Stimulated activated CD8-positive, alpha-beta memory T cell treated with anti-CD3 and anti-CD28 coated beads, Interleukin-4, amount 100 ng/mL, for 24 hours (primary cell): ENCODE measurements at regions not wholly inside any gene's neighbourhood (a gene's known extent, or its start where the extent isn't known, plus 50 kb on each side); places are given as distances from the start of the nearest gene placed in this dataset.
"Not testable (repeated sequence)": the region's sequence is repeated elsewhere in the genome, so short reads cannot be mapped to it uniquely, and the experiment has no call there.

Experiments
- DNase-seq: peaks from one replicate; pipeline ENCODE4 v3.0.0-alpha.2; 2020; ENCODE audit warnings: low read depth

DNA sequence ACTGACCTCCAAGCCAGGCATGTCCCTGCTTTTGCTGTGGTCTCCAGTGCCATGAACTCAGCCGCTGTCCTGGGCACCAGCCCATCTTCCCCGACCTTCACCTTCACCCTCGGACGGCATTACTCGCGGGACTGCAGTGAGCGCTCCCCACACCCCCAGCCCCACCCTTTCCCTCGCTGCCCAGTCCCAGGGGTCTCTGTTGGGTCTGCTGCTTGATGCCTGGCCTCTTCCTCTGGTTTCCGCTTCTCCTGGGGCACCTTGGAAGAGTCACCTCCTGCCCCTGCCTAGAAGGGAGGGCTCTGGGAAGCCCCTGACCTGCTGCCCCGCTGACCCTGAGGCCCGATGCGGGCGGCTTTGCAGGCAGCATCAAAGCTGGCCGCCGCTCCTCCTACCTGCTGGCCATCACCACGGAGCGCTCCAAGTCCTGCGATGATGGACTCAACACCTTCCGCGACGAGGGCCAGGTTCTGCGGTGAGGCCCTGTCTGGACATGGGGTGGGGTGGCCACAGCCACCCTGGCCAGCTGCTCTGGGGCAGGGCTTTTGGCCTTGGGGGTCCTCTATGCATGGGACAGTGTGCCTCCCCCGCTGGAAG, 102.3 kb downstream of the ZNF267 start:
- DNase-seq: not testable (repeated sequence)

DNA sequence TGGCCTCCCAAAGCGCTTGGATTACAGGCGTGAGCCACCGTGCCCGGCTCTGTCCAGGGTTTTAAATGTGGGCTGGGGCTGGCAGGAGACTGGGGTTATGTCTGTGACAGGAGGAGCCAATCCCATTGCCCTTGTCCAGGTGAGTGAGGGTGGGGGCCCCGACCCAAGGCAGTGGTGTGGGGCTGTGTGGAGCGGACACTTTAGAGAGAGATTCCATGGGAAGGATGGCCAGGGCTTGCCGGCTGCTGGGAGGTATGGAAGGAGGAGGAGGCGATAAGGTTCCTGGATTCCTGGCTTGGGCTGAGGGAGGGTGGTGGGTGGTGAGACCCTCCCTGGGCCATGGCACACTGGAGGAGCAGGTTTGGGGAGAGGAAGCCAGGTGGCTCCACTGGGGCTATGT, 104.9 kb downstream of the ZNF267 start:
- not testable (repeated sequence) for DNase-seq

DNA sequence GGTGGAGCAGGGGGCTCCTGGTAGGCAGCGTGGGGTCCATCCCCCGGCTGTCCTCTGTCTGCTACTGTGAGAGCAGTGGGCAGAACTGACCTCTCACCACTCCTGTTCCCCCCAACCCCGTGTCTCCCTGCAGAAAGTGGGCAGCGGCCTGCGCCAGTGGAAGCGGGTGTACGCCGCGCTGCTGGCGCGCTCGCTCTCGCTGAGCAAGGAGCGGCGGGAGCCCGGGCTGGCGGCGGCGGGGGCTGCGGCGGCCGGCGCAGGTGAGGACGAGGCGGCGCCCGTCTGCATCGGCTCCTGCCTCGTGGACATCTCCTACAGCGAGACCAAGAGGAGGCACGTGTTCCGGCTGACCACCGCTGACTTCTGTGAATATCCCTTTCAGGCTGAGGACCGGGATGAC, 108.1 kb downstream of the ZNF267 start:
- DNase-seq: not testable (repeated sequence)

DNA sequence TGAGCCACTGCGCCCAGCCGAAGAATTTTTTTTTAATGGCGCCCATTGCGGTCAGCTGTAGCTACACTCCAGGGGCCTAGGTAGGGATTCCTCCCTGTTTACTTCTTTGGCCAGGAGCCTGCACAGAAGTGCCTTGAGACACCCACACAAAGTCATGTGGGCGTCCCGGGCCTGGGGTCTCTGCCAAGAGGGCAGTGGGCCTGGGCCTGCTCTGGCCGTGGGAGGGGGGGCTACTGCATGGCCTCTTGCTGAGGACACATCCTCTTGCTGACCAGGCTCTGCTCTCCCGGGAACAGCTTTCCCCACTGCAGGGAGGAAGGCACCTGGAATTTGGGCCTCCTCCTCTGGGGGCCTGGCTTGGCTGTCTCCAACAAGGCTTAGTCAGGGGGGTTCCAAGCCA, 109.4 kb downstream of the ZNF267 start:
- not testable (repeated sequence) for DNase-seq

DNA sequence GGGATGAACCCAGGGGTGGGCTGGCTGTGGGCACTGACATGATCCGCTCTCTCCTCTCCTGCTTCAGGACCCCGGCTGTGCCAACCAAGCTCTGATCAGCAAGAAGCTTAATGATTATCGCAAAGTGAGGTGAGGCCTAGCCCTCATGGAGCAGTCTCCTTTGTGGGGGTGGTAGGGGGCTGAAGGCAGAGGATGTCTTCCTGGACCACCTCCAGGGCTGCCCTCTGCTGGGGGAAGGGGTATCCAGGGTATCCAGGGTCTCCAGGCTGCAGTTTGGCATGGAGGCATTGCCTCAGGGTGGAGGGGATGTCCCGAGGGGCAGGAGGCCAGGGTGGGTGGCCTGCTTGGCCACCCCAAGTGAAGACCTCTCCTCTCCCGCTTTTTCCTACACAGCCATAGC, 110.1 kb downstream of the ZNF267 start:
- not testable (repeated sequence) for DNase-seq

DNA sequence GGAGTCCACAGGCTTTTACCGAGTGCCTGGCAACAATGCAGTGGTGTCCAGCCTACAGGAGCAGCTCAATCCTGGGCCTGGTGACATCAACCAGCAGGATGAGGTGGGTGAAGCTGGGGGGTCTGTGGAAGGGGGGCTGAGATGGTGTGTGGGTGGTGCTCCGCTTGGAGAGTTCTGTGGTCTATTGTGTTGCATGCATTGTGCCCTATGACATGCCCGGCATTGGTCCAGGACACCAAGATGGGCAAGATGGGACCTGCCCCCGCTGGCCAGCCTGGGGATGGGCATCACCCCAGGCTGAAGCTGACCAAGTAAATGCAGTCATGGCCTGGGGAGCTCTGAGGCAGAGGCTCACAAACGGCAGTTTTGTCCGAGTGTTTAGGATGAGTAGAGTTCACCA, 113.3 kb downstream of the ZNF267 start:
- not testable (repeated sequence) for DNase-seq

DNA sequence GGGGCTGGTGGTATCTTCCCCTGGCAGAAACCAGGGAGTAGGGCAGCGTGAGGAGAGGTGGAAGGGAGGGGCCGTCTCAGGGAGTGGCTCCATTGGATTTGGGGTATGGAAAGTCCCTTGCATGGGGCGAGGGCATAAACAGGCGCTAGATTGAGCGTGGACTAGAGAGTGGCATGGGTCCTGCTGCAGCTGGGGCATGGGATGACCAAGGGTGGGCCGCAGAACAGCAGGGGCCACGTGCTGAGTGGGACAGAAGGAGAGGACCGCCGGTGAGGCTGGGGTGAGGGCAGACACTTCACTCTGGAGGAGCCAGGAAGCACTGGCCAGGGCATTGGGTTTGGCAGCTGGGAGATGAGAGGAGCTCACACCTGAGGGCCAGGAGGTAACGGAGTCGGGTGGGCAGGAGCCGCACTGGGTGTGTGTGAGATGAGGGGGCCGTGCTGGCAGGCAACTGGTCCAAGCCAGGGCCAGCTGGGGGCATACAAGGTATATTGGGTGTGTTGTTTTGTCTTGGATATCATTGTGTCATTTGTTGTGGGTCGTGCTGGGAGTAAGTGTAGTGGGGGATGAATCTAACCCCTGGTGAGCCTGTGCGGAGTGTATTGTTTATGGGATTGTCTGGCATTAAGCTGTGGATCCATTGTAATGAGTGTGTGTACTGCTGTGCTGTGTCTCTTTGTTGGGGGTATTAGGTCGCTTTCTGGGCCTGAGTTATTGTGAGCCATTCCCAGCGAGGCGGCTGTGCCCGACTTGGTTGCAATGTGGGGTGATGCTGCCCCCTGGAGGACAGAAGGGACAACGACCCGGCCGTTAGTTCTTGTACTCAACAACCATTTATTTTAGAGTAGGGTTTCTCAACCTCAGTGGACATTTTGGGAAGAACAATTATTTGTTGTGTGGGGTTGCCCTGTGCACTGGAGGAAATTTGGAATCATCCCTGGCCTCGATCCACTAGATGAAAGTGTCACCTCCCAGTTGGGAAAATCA, 115.3 kb downstream of the ZNF267 start:
- DNase-seq: peak; percentile 9

DNA sequence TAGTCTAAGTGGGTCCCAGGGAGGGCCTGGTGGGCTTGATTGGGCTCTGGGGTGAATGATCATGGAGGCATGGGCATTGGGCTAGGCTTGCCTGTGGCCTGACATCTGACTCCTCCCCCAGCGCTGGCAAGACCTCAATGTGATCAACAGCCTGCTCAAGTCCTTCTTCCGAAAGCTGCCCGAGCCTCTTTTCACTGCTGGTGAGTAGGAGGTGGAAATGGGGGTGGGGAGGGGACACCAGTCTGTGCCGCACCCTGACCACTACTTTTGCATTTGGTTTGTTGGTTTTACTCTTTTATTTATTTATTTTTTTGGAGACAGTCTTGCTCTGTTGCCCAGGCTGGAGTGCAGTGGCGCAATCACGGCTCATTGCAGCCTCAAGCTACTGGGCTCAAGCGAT, 116.7 kb downstream of the ZNF267 start:
- DNase-seq: not testable (repeated sequence)

DNA sequence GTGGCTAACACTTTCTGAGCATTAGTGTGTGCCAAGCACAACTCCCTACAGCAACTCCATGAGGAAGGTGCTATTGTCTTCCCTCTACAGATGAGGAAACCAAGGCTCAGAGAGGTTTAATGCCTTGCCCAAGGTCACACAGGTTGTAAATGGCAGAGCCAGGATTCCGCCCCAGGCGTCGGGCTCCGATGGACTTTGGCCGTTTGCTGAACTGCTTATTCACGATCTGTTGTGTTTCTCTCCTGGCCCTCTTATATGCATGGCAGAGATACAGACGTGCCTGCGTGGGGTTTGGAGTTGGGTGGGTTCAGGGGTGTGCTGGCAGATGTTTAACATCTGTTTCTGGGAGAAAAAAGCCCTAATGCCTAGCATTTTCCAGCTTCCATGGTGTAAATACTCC, 117.4 kb downstream of the ZNF267 start:
- DNase-seq: not testable (repeated sequence)

DNA sequence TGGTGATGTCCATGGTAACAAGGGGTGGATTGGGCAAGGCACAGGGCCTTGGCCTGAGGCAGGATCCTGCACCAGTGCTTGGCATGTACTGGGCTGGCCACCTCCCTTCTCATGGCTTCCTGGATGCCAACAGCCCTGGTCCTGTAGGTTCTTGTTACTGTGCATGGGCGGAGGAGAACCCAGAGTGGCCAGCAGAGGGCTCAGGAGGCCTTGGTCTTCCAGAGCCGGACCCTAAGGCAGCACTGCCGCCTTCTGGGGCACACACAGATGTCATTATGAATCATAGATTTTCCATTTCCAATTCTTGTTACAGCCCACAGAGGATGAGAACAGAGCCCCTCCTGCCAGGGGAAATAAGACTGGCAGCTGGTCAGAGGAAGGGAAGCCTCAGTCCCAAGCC, 122.7 kb downstream of the ZNF267 start:
- DNase-seq: peak; percentile 4

DNA sequence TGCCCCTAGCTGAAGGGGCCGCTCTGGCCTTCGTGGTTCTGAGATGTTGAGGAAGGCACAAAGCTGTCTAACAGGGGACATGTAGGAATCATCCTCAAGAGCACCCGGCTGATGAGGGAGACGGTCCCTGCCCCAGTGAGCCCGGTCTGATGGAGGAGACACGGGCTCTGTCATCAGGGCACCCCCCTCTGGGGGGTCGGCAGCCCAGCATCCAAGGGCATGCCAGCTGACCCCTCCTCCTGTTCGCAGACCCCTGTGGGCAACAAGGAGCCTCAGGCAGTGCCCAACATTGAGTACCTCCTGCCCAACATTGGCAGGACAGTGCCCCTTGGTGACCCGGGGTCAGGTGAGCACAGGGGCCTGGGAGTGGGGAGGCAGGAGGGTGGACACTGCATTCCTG, 128.9 kb downstream of the ZNF267 start:
- DNase-seq: not testable (repeated sequence)

DNA sequence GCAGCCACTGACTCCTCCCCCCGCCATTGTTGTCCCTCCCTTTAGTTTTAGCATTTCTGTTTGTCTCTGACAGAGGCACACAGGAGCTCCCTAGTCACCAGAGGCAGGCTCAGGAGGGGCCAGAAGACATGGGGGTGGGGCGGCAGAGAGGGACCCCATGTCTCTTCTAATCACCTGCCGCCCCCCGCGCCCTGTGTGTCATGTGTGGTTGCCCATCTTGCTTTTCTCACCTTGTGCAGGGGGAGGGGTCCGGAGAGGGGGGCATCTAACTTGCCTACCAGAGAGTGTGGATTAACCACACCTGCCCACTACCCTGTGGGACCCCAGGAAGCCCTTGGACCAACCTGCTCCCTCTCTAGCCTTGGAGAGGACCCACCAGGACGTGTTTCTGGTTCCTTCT, 130.2 kb downstream of the ZNF267 start:
- not testable (repeated sequence) for DNase-seq

DNA sequence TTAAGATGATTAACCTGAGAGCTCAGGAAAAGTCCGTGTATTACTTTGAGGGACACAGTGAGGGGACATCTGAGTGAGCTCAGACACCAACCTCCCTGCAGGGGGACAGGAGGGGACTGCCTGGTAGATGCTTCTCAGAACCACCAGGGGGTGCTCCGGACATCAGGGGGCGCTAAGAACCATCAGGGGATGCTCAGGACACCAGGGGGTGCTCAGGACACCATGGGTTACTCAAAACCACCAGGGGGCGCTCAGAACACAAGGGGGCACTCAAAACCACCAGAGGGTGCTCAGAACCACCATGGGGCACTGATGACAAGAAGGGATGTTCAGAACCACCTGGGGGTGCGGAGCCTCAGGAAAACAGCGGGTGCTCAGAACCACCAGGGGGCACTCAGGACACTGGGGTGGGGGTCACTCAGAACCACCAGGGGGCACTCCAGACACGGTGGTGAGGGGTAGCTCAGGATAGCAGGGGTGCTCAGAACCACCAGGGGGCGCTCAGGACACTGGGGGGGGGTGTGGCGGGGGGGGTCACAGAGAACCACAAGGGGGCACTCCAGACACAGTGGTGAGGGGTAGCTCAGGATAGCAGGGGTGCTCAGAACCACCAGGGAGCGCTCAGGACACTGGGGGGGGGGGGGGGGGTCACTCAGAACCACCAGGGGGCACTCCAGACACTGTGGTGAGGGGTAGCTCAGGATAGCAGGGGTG, 165.3 kb downstream of the ZNF267 start:
- DNase-seq: not testable (repeated sequence)

DNA sequence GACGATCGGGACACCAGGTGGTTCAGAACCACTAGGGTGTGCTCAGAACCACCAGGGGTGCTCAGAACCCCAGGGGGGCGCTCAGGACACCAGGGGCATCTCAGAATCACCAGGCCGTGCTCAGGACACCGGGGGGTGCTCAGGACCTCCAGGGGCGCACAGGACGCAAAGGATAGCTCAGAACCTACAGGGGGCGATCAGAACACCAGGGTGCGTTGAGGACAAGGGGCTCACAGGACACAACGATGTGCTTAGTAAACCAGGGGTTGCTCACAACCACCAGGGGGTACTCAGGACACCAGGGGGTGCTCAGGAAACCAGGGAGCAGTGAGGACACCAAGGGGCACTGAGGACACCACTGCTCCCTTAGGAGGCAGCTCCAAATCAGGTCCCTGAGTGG, 166.3 kb downstream of the ZNF267 start:
- DNase-seq: not testable (repeated sequence)

DNA sequence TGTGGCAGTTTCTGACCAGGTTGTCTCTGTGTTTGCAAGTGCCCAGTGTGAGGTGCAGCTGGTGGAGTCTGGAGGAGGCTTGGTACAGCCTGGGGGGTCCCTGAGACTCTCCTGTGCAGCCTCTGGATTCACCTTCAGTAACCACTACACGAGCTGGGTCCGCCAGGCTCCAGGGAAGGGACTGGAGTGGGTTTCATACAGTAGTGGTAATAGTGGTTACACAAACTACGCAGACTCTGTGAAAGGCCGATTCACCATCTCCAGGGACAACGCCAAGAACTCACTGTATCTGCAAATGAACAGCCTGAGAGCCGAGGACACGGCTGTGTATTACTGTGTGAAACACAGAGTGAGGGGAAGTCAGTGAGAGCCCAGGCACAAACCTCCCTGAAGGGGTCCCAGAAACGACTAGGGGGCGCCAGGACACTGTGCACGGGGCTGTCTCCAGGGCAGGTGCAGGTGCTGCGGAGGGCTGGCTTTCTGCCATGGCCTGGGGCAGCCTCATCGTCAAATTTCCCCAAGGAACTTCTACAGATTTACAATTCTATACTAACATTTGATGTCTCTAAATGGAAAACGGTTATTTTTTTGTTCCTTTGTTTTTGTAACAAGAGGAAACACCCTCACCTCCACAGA, 187.0 kb upstream of the TP53TG3D start:
- DNase-seq: peak; percentile 12

DNA sequence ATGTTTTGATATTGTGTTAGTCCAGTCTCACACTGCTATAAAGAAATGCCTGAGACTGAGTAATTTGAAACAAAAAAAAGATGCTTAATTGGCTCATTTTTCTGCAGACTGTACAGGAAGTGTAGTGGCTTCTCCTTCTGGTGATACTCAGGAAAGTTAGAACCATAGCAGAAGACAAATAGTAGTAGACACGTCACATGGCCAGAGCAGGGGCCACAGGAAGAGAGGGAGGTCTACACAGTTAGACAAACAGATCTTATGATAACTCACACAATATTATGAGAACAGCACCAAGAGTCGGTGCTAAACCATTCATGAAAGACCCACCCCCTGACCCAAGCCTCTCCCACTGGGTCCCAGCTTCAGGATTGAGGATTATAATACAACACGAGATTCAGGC, 181.5 kb upstream of the TP53TG3D start:
- DNase-seq: not testable (repeated sequence)

DNA sequence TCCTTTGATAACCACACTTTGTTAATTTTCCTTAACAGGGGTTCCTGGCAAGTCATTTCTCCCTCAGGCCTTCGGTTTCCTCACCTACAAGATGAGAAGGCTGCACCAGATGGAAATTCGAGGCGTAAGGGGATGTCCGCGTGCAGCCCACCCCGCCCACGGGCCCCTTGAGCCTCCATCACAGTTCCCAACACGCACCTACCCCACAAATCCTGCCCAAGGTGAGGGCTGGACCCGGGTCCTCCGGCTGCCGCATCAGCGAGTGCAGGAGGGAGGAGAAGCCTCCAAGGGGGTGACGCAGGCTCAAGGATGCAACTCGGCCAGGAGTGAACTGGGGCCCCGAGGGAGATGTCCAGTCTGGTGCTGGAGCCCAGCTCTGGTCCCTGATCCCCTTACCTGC, 169.2 kb upstream of the TP53TG3D start:
- not testable (repeated sequence) for DNase-seq

DNA sequence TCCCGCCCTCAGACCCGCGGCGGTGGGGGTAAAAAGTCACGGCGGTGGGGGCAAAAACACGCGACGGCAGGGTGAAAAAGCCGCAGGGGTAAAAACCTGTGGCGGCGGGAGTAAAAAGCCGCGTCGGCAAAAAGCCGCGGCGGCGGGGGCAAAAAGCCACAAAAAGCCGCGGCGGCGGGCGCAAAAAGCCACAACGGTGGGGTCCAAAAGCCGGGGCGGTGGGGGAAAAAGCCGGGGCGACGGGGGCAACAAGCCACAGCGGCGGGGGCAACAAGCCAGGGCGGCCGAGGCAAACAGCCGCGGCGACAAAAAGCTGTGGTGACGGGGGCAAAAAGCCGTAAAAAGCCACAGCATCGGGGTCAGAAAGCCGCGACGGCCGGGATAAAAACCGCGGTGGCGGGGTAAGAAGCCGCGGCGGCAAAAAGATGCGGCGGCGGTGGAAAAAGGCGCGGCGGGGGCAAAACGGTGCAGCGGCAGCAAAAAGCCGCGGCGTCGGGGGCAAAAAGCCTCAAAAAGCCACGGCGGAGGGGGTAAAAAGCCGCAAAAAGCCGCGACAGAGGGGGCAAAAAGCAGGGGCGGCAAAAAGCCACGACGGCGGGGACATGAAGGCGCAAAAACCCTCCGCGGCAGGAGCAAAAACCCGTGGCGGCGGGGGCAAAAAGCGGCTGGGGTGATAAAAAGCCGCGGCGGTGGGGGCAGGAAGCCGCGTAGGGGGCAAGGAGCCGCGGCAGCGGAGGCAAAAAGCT, 168.3 kb upstream of the TP53TG3D start:
- DNase-seq: not testable (repeated sequence)

DNA sequence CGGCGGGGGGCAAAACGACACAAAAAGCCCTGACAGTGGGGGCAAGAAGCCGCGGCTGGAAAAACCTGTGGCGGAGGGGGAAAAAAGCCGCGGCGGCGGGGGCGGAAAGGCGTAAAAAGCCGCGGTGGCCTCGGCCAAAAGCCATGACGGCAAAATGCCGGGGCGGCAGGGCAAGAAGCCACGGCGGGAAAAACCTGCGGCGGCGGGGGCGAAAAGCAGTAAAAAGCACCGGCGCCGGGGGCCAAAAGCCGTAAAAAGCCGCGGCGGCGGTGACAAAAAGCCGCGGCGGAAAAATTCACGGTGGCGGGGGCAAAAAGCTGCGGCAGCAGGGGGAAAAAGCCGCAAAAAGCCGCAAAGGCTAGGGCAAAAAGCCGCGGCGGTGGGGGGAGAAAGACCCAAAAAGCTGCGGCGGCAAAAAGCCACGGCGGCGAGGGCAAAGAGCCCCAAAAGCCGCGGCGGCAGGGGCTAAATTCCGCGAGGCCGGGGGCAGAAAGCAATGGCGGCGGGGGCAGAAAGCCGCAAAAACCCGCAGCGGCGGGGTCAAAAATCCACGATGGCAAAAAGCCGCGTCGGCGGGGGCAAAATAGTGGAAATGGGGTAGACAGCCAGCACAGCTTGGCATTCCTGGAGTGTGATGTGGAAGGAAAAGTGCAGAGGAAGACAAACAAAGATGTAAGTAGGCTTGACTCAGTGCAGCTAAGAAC, 167.5 kb upstream of the TP53TG3D start:
- peak; percentile 36 for DNase-seq

DNA sequence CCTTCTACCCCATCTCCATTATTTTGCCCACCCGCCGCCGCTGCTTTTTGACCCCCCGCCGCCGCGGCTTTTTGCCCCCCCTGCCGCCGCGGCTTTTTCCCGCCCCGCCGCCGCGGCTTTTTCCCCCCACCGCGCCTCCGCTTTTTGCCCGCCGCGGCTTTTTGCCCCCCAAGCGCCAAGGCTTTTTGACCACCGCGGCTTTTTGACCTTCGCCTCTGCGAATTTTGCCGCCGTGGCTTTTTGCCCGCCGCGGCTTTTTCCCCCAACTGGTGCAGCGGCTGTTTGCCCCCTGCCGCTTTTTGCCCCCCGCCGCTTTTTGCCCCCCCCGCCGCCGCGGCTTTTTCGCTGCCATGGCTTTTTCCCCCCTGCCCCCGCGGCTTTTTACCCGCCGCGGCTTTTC, 137.5 kb upstream of the TP53TG3D start:
- not testable (repeated sequence) for DNase-seq

DNA sequence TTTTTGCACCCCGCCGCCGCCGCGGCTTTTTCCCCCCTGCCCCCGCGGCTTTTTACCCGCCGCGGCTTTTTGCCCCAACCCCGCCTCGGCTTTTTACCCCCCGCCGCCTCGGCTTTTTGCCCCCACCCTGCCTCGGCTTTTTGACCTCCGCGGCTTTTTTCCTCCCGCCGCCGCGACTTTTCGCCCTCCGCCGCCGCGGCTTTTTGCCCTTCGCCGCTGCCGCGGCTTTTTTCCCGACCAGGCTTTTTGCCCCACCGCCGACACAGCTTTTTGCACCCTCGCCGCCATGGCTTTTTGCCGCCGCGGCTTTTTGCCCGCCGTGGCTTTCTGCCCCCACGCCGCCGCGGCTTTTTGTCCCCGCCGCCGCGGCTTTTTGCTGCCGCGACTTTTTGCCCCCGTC, 137.0 kb upstream of the TP53TG3D start:
- DNase-seq: no peak
